VCaP (cell line): ENCODE measurements at regions not wholly inside any gene's neighbourhood (a gene's known extent, or its start where the extent isn't known, plus 50 kb on each side); places are given as distances from the start of the nearest gene placed in this dataset.
A peak's percentile ranks its signal among the peaks of the same experiment; 100 is the strongest.

Source experiments
- H3K27ac ChIP-seq: fragments of 450-650 bp; 2 replicates; pipeline ENCODE4 v1.5.1; 2017
- TF ChIP-seq, protein P1 (sequence below): fragments of 450-650 bp; conservative IDR thresholded peaks from 2 replicates; pipeline ENCODE4 v1.5.1; 2017; ENCODE audit warnings: mild to moderate bottlenecking, moderate library complexity

DNA sequence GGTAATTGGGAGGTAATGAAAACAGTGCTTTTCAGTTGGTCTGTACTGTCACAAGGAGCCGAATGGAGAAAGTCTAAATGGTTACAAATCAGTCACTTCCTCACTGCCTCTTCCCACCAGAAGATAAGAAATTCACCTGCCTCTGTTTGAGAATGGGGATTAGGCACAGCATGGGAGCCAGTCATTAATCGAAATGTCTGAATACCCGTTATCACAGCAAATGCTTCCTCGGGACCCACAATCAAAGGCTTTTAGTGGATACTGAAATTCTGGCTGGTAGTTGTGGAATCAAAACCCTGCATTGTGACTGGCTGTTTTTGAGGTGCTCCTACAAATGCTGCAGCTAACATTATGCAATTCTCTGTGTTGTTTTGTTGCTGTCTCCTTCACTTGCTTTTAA is 461.0 kb upstream of the MEX3C start:
- H3K27ac ChIP-seq: no peak overlapping the region
- TF ChIP-seq, protein P1, sequence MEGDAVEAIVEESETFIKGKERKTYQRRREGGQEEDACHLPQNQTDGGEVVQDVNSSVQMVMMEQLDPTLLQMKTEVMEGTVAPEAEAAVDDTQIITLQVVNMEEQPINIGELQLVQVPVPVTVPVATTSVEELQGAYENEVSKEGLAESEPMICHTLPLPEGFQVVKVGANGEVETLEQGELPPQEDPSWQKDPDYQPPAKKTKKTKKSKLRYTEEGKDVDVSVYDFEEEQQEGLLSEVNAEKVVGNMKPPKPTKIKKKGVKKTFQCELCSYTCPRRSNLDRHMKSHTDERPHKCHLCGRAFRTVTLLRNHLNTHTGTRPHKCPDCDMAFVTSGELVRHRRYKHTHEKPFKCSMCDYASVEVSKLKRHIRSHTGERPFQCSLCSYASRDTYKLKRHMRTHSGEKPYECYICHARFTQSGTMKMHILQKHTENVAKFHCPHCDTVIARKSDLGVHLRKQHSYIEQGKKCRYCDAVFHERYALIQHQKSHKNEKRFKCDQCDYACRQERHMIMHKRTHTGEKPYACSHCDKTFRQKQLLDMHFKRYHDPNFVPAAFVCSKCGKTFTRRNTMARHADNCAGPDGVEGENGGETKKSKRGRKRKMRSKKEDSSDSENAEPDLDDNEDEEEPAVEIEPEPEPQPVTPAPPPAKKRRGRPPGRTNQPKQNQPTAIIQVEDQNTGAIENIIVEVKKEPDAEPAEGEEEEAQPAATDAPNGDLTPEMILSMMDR: no peak

DNA sequence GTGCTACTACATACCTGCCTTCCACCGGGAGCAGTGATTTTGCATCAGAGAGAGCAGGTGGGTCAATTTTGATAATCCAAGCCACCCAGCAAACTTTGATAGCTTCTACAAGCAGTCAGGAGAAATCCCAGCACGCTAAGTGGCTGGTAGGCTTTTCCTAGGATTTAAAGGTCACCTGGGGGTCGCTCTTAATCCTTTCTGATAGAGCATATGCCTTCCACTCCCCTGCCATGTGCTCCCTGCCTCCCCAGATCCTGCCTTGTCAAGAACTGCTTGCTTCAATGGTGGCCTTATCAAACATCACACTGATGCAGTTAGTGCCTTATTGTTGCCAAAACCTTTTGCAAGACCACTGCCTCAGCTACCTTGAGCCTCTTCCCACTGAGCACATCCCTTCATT is 462.3 kb upstream of the MEX3C start:
- TF ChIP-seq, protein P1: no peak

DNA sequence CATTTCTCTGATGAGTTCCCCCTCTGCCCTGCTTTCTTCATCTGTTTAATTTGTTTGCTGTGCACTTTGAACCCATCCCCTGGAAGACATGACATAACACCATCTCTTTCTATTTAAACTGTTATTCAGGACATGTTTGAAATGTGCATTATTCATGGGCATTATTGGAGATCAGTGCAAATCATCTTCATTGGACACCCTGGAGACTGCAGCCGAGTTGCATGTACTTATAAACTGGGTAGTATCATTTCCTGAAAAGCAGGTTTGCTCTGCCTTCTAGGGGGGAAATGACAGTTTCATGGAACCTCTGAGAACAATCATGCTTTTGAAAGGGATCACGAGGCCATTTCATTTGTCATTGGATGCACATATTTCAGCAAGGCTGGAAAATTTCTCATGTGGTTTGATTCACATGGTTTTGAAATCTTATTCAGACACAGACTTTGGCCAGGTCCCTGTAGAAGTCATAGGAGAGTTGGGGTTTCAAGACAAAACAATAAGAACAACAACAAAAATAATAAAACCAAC is 462.8 kb upstream of the MEX3C start:
- TF ChIP-seq, protein P1: no peak

More for the DNA sequence above, 462.3 kb upstream of the MEX3C start:
- no peak overlapping the region for H3K27ac ChIP-seq

DNA sequence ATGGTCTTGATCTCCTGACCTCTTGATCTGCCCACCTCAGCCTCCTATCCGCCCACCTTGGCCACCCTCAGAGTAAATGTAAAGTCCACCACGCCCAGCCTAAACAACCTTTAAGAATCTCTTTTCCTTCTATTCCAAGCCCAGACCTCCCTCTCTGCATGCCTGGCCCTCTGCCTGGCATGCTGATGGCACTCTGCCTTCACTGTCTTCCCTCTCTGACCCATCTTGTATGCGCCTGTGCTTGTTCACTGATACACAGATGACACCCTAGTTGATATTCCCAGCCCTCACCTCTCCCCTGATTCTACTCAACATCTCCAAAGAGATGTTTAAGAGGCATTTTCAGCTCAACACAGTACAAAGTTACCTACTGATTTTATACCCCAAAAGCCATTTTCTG is 466.8 kb upstream of the MEX3C start:
- H3K27ac ChIP-seq: no peak overlapping the region
- TF ChIP-seq, protein P1: no peak

More for the DNA sequence above, 462.8 kb upstream of the MEX3C start:
- H3K27ac ChIP-seq: no peak overlapping the region

DNA sequence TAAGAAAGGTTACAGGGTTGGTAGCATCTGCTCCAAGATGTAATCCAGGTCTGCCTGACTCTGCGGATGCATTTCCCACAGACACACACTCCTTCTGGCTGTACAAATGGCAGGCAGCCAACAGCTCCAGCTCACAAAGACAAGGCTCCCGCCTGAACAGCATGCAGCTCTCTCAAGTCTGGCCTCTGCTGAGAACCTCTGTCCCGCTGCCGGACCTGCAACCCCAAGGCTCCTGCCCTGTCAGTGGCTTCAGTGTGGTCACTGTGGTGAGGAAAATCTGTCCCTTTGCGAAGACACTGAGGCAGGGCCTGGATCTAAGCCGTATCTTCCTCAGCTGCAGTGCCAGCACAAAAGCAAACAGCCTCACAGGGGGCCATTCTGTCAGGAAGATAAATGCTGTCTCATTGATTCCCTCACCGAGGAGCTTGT is 469.3 kb upstream of the MEX3C start:
- H3K27ac ChIP-seq: no peak overlapping the region
- TF ChIP-seq, protein P1: no peak

DNA sequence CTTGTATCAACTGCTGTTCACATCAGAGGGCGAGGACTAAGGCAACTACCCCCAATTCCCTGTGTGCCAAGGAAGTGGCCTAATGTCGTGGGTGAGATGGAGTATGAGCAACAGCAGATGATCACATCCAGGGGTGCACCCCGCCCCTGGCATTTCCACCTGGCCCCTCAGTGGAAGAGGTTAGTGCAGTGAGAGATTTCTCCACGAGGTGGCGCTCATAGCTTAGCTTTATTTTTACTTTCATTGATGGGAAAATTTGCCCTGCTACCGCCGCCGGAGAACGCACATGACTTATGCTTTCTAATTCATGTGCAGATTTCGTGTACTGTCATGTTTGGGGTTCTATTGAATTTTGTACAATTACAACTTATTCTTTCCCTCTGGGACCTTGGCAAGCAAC is 470.6 kb upstream of the MEX3C start:
- TF ChIP-seq, protein P1: peak; percentile 83
- no peak overlapping the region for H3K27ac ChIP-seq

DNA sequence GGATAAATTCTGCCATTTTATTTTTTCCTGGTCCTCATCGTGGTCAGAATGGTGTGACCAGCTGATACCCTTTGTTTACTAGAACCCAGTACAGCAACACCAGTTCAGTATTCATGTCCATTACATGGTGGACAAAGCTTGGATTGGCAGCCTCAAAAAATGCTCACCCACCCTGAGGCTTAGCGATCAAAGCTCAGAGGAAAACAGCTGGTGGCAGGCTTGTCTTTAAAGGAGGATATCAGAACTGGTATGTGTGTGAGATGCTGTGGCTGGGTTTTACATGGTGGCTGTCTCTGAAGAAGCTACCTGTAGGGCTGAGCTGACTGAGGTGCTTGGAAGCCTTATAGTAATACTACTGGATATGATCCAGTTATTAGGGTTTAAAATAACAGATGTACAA is 471.1 kb upstream of the MEX3C start:
- no peak overlapping the region for H3K27ac ChIP-seq
- TF ChIP-seq, protein P1: no peak
